ENCODE measurements at regions not wholly inside any gene's neighbourhood (a gene's known extent, or its start where the extent isn't known, plus 50 kb on each side); places are given as distances from the start of the nearest gene placed in this dataset.

GRCh38 chr12:111174961-111175345, 193.9 kb downstream of the PHETA1 start:
- TF ChIP-seq CTCF (IDR thresholded peaks at IDR 0.05): no peak
- TF ChIP-seq EP300 (IDR thresholded peaks at IDR 0.05; ENCODE audit: low read depth): no peak
- no peak for TF ChIP-seq POLR2A (IDR thresholded peaks at IDR 0.05)
- TF ChIP-seq POLR2AphosphoS5 (IDR thresholded peaks at IDR 0.05): no peak

All from transverse colon (tissue), 4 donors.